Fibroblast of gingiva (primary cell): ENCODE measurements at regions not wholly inside any gene's neighbourhood (a gene's known extent, or its start where the extent isn't known, plus 50 kb on each side); places are given as distances from the start of the nearest gene placed in this dataset.
A peak's percentile ranks its signal among the peaks of the same experiment; 100 is the strongest.
"Not testable (repeated sequence)": the region's sequence is repeated elsewhere in the genome, so short reads cannot be mapped to it uniquely, and the experiment has no call there.

Experiments used
- DNase-seq: peaks from one replicate; pipeline ENCODE4 v3.0.0-alpha.2; 2011; ENCODE audit warnings: low read depth

GRCh38 chr12:46711756-46712155 lies 114.0 kb downstream of the SLC38A4 start:
- peak; percentile 86 for DNase-seq

DNA sequence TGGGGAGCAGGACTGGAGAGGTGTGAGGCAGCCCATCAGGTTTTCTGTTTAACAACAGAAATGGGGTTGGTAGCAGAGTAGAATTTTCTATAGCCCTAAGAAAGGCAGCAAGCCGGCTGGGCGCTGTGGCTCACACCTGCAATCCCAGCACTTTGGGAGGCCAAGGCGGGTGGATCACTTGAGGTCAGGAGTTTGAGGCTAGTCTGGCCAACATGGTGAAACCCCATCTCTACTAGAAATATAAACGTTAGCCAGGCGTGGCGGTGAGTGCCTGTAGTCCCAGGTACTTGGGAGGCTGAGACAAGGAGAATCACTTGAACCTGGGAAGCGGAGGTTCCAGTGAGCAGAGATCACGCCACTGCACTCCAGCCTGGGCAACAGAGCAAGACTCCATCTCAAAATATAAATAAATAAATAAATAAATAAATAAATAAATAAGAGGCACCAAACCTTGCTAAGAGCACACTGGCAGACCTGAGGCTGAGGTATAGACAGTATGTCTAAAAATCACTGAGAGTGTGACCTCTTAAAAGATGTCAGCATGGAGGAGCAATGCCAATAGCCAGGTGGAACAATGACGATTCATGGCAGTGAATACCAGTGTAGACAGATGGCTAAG lies 115.6 kb downstream of the SLC38A4 start:
- DNase-seq = no peak

DNA sequence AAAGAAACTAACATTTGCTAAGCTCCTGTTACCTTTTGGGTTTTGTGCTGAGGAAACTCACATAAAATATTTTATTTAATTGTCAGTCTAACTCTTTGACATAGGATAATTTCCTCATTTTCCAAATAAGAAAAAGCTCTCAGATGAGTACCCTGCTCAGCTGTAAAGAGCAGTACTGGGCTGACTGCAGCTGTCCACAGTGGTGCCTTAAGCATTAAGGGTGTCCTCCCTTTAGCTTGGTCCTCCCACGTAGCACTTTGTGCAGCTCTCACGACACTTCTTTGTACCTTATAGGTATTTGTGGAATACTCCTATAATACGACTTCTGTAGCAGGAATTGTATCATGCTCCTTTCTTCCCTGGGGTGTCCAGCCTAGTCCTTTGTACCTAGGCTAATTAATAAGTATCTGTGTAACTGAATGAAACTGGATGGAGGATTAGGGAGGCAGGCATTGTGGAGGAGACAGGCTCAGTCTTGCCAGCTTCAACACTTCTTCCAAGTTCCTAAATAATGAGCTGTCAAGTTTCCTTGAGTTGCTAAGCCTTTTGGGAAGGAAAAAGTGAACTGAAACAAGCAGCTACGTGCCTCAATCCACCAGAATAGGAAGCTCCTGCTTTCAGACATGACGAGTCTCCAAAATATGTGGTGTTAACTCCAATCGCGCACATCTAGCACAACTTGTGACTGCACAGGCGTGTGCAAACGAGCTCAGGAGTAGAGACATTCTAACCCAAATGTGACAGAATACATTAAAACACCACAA lies 123.0 kb downstream of the SLC38A4 start:
- DNase-seq = no peak

- DNase-seq = no peak
Observed at GRCh38 chr12:46701356-46701755, 124.4 kb downstream of the SLC38A4 start.

DNA sequence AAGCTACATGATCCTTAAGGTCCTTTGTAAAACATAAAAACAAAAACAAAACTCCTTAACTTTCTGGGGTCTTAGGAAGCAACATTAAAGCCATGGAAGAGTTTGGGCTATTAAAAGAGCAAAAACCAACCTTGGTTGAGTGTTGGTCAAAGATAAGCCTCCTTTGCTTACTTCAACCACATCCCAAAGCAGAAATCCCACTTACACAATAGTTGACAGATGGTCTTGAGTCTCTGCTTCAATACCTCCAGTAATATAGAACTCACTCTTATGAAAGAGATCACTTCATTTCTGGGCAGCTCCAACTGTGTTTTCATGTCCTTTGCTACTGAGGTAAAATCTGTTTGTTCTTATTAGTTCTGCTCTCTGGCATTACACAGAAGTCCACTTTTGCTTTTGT lies 125.8 kb downstream of the SLC38A4 start:
- DNase-seq = no peak

GRCh38 chr12:46698003-46698402 lies 127.8 kb downstream of the SLC38A4 start:
- no peak for DNase-seq

- no peak for DNase-seq
Observed at GRCh38 chr12:46693518-46693917, 132.3 kb downstream of the SLC38A4 start.

- DNase-seq = no peak
Observed at GRCh38 chr12:46693034-46693433, 132.8 kb downstream of the SLC38A4 start.

- no peak for DNase-seq
Observed at GRCh38 chr12:46692606-46693005, 133.2 kb downstream of the SLC38A4 start.

DNA sequence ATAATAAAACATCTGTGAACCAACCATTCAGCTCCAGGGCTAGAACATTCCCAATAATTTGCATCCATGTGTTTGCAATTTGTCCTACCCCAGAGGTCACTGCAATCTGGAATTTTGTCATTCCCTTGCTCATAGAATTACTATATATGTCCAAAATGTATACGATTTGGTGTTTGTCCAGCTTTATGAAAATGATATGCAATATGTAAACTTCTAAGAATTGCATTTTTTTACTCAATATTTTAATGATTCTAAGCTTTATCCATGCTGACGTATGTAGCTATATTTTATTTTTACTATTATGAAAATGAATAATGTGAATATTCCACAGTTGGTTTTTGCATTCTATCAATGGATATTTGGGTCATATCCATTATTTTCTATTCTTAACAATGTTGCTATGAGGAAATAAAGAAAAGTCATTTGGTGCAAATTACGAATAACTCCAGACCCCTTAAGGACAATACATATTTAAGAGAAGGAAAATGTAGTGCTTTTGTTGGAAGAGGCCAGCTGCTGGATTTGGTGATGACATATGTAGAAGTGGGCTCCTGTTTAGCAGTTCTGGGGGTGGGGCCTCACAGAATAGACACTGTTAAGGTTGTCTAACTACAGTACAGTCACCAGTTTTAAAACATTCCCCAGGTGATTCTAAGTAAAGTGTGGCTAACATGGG lies 139.4 kb downstream of the SLC38A4 start:
- DNase-seq = no peak

DNA sequence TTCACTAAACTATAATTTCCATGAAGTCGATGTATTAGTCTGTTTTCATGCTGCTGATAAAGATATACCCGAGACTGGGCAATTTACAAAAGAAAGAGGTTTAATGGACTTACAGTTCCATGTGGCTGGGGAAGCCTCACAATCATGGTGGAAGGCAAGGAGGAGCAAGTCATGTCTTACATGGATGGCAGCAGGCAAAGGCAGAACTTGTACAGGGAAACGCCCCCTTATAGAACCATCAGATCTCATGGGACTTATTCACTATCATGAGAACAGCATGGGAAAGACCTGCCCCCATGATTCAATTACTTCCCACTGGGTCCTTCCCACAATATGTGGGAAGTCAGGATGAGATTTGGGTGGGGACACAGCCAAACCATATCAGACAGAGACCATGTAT lies 141.6 kb downstream of the SLC38A4 start:
- not testable (repeated sequence) for DNase-seq

DNA sequence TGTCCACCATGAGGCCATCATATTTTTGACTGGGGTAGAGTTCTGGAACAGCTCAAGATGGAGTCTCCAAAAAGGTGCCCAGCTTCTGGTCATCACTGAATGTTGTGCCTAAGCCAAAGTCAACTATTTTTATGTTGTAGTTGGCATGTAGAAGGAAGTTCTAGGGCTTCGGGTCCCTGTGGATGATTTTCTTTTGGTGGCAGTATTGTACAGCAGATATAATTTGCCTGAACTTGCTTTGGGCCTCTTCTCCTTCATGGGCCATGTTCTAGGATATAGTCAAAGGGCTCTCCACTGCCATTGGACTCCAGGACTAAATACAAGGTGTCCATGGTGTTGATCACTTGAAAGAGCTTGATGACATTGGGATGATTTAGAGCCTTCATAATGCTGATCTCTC lies 143.6 kb downstream of the SLC38A4 start:
- no peak for DNase-seq

GRCh38 chr12:46680506-46680905 lies 145.3 kb downstream of the SLC38A4 start:
- DNase-seq = no peak

GRCh38 chr12:46679754-46680153 lies 146.0 kb downstream of the SLC38A4 start:
- no peak for DNase-seq

GRCh38 chr12:46678426-46678825 lies 147.4 kb downstream of the SLC38A4 start:
- no peak for DNase-seq

DNA sequence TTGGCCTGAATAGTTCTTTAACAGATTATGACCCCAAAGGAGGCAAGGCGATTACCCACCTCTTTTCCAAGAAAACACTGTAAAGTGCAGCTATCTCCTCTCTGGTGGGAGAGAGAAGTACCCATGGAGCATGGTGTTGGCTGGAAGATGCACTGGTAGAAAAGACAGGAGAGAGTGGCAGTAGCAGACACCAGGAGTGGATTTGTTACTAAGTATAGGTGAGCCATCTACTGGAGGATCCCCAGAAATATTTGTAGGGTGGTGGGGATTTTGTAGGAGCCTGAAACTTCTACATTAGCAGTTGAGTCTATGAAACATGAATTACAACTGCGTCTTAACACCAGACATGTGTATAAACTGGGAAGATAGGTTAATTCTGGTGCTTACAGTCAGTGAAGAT lies 148.0 kb downstream of the SLC38A4 start:
- no peak for DNase-seq

DNA sequence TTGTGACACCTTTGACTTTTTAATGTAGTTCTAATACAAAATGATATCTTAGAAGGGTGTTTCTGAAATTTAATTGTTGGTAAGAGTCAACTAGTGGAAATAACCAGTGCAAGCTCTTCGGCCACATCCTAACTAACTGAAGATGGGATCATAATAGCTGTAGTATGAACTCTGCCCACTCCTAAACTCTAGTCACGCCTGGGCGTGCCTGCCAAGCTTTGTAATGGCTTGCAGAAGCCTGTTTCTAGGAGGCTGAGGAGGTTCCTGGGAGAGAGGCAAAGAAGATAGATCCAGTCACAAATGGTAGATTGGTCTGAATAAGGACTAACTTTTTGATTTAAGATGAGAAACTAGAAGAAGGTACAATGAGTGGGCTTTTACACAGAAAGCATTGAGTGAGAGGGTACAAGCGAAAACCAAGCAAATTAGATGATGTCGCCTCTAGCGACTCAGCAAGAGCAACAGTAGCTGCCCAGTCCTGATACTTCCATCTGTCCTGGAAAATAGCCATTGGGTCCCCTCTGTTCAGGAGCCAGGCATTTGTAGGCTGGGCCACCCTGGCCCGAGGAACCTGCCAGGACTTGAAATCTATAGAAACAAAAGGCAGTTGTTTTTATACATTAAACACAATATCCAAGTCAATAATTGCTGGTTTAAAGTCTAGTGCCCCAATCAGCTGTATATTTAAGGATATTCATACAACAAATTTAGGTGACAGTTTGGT lies 148.8 kb downstream of the SLC38A4 start:
- DNase-seq = no peak

GRCh38 chr12:46676396-46676795 lies 149.4 kb downstream of the SLC38A4 start:
- DNase-seq = no peak

DNA sequence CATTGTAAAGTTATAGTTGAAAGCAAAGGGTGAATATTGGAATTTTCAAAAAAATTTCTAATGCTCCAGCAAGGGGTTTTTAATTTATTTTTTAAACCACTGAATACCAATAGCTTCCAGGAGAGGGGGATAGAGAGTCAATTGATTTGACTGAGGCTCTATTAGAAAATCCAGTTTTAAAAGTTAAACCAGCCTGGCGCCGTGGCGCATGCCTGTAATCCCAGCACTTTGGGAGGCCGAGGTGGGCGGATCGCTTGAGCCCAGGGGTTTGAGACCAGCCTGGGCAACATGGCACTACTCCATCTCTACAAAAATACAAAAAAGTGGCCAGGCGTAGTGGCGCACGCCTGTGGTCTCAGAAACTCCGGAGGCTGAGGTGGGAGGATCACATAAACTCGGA lies 150.1 kb downstream of the SLC38A4 start:
- peak; percentile 19 for DNase-seq

DNA sequence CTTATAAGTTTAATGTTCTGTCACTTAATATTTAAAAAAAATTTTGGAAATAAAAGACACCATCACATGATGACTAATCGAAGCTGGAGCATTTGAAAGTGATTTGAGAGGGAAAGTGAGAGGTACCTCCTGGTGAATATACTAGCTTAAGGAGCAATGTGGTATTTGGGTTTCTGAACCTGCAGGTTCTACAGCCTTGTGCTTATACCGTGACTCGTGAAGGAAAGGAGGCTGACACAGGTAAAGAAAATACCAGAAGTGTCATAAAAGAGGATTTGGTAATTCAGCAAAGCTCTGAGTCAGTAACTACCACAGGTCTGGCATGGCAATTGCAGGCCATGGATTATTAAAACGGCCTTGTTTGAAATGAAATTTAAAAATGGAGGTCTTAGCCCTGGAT lies 151.0 kb downstream of the SLC38A4 start:
- DNase-seq = no peak

GRCh38 chr12:46674129-46674528 lies 151.7 kb downstream of the SLC38A4 start:
- DNase-seq = no peak

DNA sequence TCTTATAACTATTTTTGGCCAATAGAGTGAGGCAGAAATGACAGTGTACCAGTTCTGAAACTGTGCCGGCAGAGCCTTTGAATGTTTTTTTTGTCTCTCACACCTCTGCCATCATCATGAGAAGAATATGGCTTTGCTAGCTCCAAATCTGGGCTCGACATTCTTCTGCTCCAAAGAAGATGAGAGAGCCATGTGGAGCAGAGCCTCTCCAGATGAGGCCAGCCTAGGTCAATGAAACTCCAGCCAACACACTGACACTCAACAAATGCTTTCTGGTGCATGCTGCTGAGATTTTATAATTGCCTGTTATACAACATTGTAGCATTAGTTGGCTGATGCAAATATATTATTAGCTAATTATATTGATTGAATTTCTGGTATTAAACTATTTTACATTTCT lies 154.7 kb downstream of the SLC38A4 start:
- DNase-seq = no peak

DNA sequence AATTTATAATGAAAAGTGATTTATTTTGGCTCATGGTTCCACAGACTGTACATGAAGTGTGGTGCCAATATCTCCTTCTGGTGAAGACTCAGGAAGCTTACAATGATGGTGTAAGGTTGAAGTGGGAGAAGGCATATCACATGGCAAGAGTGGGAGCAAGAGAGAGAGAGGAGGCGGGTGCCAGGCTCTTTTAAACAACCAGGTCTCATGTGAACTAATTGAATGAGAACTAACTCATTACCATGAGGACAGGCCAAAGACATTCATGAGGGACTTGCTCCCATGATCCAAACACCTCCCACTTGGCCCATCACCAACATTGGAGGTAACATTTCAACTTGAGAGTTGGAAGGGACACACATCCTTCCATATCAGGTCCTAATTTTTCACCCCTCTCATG lies 155.2 kb downstream of the SLC38A4 start:
- DNase-seq = no peak
